GM13977 (cell line): ENCODE measurements at regions not wholly inside any gene's neighbourhood (a gene's known extent, or its start where the extent isn't known, plus 50 kb on each side); places are given as distances from the start of the nearest gene placed in this dataset.
"Not testable (repeated sequence)": the region's sequence is repeated elsewhere in the genome, so short reads cannot be mapped to it uniquely, and the experiment has no call there.

Experiments used
- DNase-seq: peaks from one replicate; pipeline ENCODE4 v3.0.0; 2012; ENCODE audit warnings: low spot score
- in situ Hi-C: fragments of 300-500 bp; cut with MboI; formaldehyde crosslinking; loops from one replicate; pipeline ENCODE4 v1.12.0; 2022; ENCODE audit warnings: low sequenced_read_pairs, low pct_unique_long_range_greater_than_20kb, mixed read lengths, inconsistent platforms; ENCODE audit not compliant: unreplicated experiment
- TF ChIP-seq, protein P1 (sequence below): IDR thresholded peaks from 2 replicates; pipeline ENCODE4 v1.5.1; 2012; ENCODE audit warnings: mild to moderate bottlenecking, control low read depth; ENCODE audit not compliant: insufficient read depth; ENCODE audit errors: extremely low read depth, missing control alignments

- DNase-seq = no peak
- TF ChIP-seq, protein P1, sequence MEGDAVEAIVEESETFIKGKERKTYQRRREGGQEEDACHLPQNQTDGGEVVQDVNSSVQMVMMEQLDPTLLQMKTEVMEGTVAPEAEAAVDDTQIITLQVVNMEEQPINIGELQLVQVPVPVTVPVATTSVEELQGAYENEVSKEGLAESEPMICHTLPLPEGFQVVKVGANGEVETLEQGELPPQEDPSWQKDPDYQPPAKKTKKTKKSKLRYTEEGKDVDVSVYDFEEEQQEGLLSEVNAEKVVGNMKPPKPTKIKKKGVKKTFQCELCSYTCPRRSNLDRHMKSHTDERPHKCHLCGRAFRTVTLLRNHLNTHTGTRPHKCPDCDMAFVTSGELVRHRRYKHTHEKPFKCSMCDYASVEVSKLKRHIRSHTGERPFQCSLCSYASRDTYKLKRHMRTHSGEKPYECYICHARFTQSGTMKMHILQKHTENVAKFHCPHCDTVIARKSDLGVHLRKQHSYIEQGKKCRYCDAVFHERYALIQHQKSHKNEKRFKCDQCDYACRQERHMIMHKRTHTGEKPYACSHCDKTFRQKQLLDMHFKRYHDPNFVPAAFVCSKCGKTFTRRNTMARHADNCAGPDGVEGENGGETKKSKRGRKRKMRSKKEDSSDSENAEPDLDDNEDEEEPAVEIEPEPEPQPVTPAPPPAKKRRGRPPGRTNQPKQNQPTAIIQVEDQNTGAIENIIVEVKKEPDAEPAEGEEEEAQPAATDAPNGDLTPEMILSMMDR = no peak
- in situ Hi-C loops = no loop called here
Measured at GRCh38 chr2:15756011-15756550, 164.4 kb downstream of the DDX1 start.

GRCh38 chr2:15756882-15757819 is 165.5 kb downstream of the DDX1 start:
- DNase-seq = no peak
- in situ Hi-C loops = no loop called here
- TF ChIP-seq, protein P1 = no peak

DNA sequence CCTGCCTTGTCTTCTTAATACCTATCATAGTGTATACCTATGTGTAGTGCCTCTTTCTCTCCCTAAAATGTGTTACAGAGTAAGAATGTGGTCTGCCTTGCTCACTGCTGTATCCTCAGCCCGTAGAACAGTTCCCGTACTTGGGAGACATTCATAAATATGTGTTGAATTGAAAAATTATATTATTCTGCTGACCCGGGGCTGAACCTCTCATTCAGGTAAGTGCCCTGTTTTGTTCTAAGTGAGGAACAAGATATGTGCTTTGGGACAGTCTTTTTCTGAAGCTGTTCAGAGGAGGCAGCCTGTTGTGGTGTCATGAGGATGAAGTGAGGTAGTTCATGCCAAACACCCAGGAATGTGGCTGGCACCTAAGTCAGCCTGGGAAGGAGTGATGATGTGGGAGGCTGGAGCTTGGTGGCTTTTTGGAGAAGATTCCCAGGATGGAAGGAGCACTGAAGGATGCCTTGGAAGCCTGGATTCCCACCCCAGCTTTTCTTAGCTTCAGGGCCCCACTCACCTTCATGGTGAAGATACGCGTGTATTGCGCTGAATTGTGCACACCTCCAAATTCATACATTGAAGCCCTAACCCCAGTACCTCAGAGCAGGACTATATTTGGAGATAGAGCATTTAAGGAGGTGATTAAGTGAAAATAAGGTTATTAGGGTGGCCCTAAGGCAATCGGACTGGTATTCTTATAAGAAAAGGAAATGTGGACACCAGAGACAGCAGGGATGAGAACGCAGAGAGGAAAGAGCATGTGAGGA is 166.3 kb downstream of the DDX1 start:
- in situ Hi-C loops = no loop called here
- DNase-seq = no peak
- TF ChIP-seq, protein P1 = no peak

- in situ Hi-C loops = no loop called here
- no peak for DNase-seq
- TF ChIP-seq, protein P1 = no peak
Measured at GRCh38 chr2:15758848-15759247, 167.2 kb downstream of the DDX1 start.

DNA sequence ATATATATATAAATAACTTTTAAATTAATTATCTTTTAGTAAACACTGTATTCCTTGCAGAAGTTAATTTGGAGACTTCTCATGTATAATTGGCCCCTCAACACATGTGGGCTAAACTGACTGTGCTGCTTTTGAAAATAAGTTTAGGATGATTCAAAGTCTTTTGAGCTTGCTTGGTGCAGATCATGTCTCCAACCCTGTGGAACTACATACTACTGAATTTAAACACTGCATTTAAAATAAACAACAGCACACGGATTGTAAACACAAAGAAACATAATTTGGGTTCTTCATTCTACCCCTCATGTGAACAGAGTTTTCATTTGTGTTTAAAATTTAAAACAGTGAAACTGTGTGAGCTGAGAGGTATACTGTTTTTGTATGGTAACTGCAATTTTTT is 167.7 kb downstream of the DDX1 start:
- TF ChIP-seq, protein P1 = no peak
- no peak for DNase-seq
- in situ Hi-C loops = no loop called here

DNA sequence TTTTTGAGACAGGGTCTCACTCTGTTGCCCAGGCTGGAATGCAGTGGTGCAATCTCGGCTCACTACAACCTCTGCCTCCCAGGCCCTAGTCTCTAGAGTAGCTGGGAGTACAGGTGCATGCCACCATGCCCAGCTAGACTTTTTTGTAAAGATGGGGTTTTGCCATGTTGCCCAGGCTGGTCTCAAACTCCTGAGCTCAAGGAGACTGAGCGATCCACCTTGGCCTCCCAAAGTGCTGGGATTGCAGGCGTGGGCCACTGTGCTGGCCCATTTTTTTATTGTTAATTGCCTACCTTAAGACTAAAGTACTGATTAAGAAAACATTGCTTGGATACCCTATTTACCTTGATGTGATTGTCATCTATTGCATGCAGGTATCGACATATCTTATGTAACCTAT is 168.1 kb downstream of the DDX1 start:
- in situ Hi-C loops, DNase-seq: not testable (repeated sequence)
